HL-60 (cell line): ENCODE measurements at regions not wholly inside any gene's neighbourhood (a gene's known extent, or its start where the extent isn't known, plus 50 kb on each side); places are given as distances from the start of the nearest gene placed in this dataset.

Experiments
- DNase-seq, 2 experiments: peaks; one replicate each; pipeline ENCODE4 v3.0.0-alpha.2; 2010 to 2020; ENCODE audit warnings: low read depth in 1 of 2, low spot score in 1 of 2
- H3K27ac ChIP-seq: fragments of 250-450 bp; sonication (Bioruptor Pico); replicated peaks from 2 replicates; pipeline ENCODE4 v1.5.1; 2020; ENCODE audit warnings: mild to moderate bottlenecking, moderate library complexity
- H3K27me3 ChIP-seq: fragments of 250-450 bp; sonication (Bioruptor Pico); 2 replicates; pipeline ENCODE4 v1.5.1; 2021; ENCODE audit warnings: mild to moderate bottlenecking, moderate library complexity; ENCODE audit not compliant: insufficient read depth, poor library complexity, severe bottlenecking
- H3K4me3 ChIP-seq: replicated peaks from 2 replicates; pipeline ENCODE4 v1.5.1; 2011; ENCODE audit warnings: mild to moderate bottlenecking, control low read depth, low read length; ENCODE audit not compliant: insufficient read depth
- CTCF ChIP-seq: IDR thresholded peaks from one replicate; pipeline ENCODE4 v1.5.1; 2011; ENCODE audit warnings: low read length, control low read depth, inconsistent platforms; ENCODE audit not compliant: insufficient read depth
- GABPA ChIP-seq: IDR thresholded peaks from 2 replicates; pipeline ENCODE4 v1.6.1; 2012; ENCODE audit warnings: low read depth
- POLR2AphosphoS5 ChIP-seq: IDR thresholded peaks from 2 replicates; pipeline ENCODE4 v1.6.1; 2012; ENCODE audit warnings: low read depth
- REST ChIP-seq: IDR thresholded peaks from 2 replicates; pipeline ENCODE4 v1.6.1; 2012; ENCODE audit warnings: low read depth; ENCODE audit not compliant: insufficient replicate concordance
- SPI1 ChIP-seq: IDR thresholded peaks from 2 replicates; pipeline ENCODE4 v1.6.1; 2012; ENCODE audit warnings: low read depth, mild to moderate bottlenecking, borderline replicate concordance

GRCh38 chr11:70623906-70624597, 225.7 kb downstream of the CTTN start:
- no peak for DNase-seq
- H3K27me3 ChIP-seq: no peaks in the 10 kb centered on the region
- H3K4me3 ChIP-seq: no peak overlapping the region
- no peak overlapping the region for H3K27ac ChIP-seq
- TF ChIP-seq POLR2AphosphoS5 (no peak), SPI1 (no peak), CTCF (no peak), REST (no peak), GABPA (no peak)

GRCh38 chr11:70624598-70624993, 226.3 kb downstream of the CTTN start:
- TF ChIP-seq SPI1 (no peak), CTCF (no peak), GABPA (no peak), POLR2AphosphoS5 (no peak), REST (no peak)
- no peak for DNase-seq
- no peak overlapping the region for H3K4me3 ChIP-seq
- H3K27ac ChIP-seq: no peak overlapping the region
- no peaks in the 10 kb centered on the region for H3K27me3 ChIP-seq

- Histone ChIP-seq H3K27me3 (no peaks in the 10 kb centered on the region), H3K4me3 (no peak overlapping the region), H3K27ac (no peak overlapping the region)
- TF ChIP-seq REST (no peak), GABPA (no peak), CTCF (no peak)
- no peak for DNase-seq
Observed at GRCh38 chr11:70625051-70625450, 226.7 kb downstream of the CTTN start.
